Activated T-cell treated with anti-CD3 and anti-CD28 coated beads, Interleukin-2, amount 50 U/mL, for 4 hours (primary cell): ENCODE measurements at regions not wholly inside any gene's neighbourhood (a gene's known extent, or its start where the extent isn't known, plus 50 kb on each side); places are given as distances from the start of the nearest gene placed in this dataset.

ENCODE experiments used
- ATAC-seq, 2 donors: fragments of 200-7000 bp; cut with Tn5 transposase; one replicate each; pipeline ENCODE4 v1.10.0; 2021
- DNase-seq: peaks from one replicate; pipeline ENCODE4 v3.0.0-alpha.2; 2020
- H3K27me3 Mint-ChIP-seq: one replicate; pipeline ENCODE4 v1.8.0; 2021; ENCODE audit warnings: low read depth, mixed read lengths
- H3K36me3 Mint-ChIP-seq: one replicate; pipeline ENCODE4 v1.8.0; 2022; ENCODE audit warnings: mixed read lengths; ENCODE audit not compliant: insufficient read depth
- H3K4me1 Mint-ChIP-seq: one replicate; pipeline ENCODE4 v1.8.0; 2021; ENCODE audit warnings: low read depth, mixed read lengths
- H3K4me3 Mint-ChIP-seq: one replicate; pipeline ENCODE4 v1.8.0; 2021; ENCODE audit warnings: mild to moderate bottlenecking, moderate library complexity, mixed read lengths
- H3K9me3 Mint-ChIP-seq: one replicate; pipeline ENCODE4 v1.8.0; 2021; ENCODE audit warnings: mixed read lengths

DNA sequence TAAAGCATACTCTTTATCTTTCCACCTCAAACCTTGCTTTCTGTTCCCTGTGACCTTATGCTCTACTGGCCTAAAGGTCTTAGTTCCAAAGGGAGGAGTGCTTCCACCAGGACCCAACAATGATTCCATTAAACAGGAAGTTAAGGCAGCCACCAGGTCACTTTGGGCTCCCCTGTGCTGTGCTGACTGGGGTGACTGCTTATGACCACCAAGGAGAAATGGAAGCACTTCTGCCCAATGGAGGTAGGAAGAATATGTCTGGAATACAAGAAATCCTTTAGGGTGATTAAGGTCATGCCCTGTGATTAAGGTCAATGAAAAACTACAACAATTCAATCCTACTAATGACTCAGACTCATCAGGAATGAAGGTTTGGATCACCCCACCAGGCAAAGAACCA is 233.8 kb upstream of the CDH11 start:
- no peaks in the 10 kb centered on the region for H3K27me3 Mint-ChIP-seq
- no peaks in the 10 kb centered on the region for H3K36me3 Mint-ChIP-seq
- DNase-seq, result no peak

GRCh38 chr16:65353183-65353582 is 231.3 kb upstream of the CDH11 start:
- no peaks in the 10 kb centered on the region for H3K4me1 Mint-ChIP-seq
- no peaks in the 10 kb centered on the region for H3K36me3 Mint-ChIP-seq
- no peak overlapping the region for H3K4me3 Mint-ChIP-seq
- peaks cover 23% of the 10 kb centered on the region for H3K9me3 Mint-ChIP-seq
- DNase-seq, result no peak
- no peaks in the 10 kb centered on the region for H3K27me3 Mint-ChIP-seq
- no peak for ATAC-seq

More for the DNA sequence above, 233.8 kb upstream of the CDH11 start:
- Mint-ChIP-seq H3K4me1 (no peaks in the 10 kb centered on the region), H3K9me3 (peaks cover 19% of the 10 kb centered on the region), H3K4me3 (no peak overlapping the region)
- no peak for ATAC-seq

GRCh38 chr16:65349626-65350025 is 227.8 kb upstream of the CDH11 start:
- Mint-ChIP-seq H3K36me3 (no peaks in the 10 kb centered on the region), H3K27me3 (no peaks in the 10 kb centered on the region), H3K9me3 (peaks cover 23% of the 10 kb centered on the region), H3K4me1 (no peaks in the 10 kb centered on the region), H3K4me3 (no peak overlapping the region)
- no peak for ATAC-seq
- no peak for DNase-seq

DNA sequence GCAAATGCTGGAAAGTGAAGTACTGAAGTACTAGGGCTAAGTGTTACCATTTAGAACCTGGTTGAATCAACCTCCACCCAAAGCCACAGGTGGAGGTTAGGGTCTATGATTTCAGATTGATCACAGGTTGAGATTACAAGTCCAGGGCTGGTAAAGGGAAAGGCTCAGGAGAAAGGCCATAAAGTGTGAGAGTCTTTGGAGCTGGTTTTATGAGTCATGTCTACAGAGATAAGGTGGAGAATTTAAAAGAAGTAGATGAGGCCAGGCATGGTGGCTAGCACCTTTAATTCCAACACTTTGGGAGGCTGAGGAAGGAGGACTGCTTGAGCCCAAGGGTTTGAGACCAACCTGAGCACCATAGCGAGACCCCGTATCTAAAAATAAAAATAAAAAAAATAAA is 221.7 kb upstream of the CDH11 start:
- Mint-ChIP-seq H3K27me3 (no peaks in the 10 kb centered on the region), H3K36me3 (no peaks in the 10 kb centered on the region), H3K4me1 (no peaks in the 10 kb centered on the region), H3K9me3 (peaks cover 18% of the 10 kb centered on the region), H3K4me3 (no peak overlapping the region)
- ATAC-seq, result no peak
- DNase-seq, result no peak

DNA sequence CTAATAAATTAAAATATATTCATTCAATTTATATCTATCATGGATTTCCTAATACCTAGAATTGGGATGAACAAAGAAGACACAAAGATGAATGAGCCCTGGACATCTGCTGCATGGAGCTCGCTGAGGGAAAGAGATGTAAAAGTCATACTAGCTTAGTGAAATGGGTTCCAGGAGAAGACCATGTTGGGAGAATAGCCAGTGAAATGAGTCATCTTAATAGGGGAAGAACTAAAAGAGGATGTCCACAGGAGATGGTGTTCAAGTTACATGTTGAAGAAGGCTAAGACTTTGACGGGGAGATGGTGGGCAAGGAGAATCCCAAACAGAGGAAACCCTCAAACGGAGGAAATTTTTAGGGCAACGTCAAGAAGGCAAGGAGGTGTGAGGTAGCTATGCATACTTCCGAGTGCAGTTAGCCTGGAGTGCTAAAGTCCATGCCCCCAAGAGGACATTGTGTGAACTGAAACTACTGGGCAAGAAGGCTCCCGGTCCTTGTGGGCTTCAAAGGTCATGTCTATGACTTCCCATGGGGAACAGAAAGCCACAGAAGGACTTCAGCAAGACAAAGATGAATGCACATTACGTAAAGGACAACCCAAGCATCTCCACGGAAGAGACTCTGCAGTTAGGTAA is 220.5 kb upstream of the CDH11 start:
- DNase-seq (no peak), ATAC-seq (no peak)
- no peak overlapping the region for H3K4me3 Mint-ChIP-seq
- H3K9me3 Mint-ChIP-seq, result peaks cover 14% of the 10 kb centered on the region
- H3K36me3 Mint-ChIP-seq, result no peaks in the 10 kb centered on the region
- no peaks in the 10 kb centered on the region for H3K27me3 Mint-ChIP-seq
- H3K4me1 Mint-ChIP-seq, result no peaks in the 10 kb centered on the region

GRCh38 chr16:65339062-65339461 is 217.2 kb upstream of the CDH11 start:
- peaks cover 15% of the 10 kb centered on the region for H3K9me3 Mint-ChIP-seq
- ATAC-seq (no peak), DNase-seq (no peak)
- no peaks in the 10 kb centered on the region for H3K27me3 Mint-ChIP-seq
- H3K4me3 Mint-ChIP-seq, result no peak overlapping the region
- H3K36me3 Mint-ChIP-seq, result no peaks in the 10 kb centered on the region
- no peaks in the 10 kb centered on the region for H3K4me1 Mint-ChIP-seq

- H3K9me3 Mint-ChIP-seq, result peaks cover 10% of the 10 kb centered on the region
Measured at GRCh38 chr16:65336160-65336559, 214.3 kb upstream of the CDH11 start.

DNA sequence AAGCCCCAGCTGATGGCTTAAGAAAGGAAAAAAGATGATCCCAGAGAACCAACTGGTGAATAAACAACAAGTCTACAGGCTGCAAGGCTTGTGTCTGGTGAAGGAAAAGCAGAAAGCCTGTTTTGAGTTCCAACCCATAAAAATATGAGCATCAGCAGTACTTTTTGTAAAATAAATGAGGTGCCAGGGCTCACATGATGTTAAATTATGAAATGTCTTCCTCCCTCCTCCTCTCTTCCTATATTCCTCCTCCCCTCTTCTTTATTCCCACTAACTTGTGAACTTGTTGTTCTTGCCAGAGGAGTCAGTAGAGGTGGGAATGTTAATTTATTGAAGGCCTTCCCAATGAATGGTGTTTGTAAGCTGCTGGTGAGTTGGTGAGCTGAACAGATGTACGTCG is 212.2 kb upstream of the CDH11 start:
- DNase-seq (no peak), ATAC-seq (no peak)
- no peaks in the 10 kb centered on the region for H3K27me3 Mint-ChIP-seq
- H3K9me3 Mint-ChIP-seq, result peaks cover 7% of the 10 kb centered on the region
- no peak overlapping the region for H3K4me3 Mint-ChIP-seq
- no peaks in the 10 kb centered on the region for H3K4me1 Mint-ChIP-seq
- H3K36me3 Mint-ChIP-seq, result no peaks in the 10 kb centered on the region

More at GRCh38 chr16:65336160-65336559, 214.3 kb upstream of the CDH11 start:
- DNase-seq (no peak), ATAC-seq (no peak)
- Mint-ChIP-seq H3K36me3 (no peaks in the 10 kb centered on the region), H3K4me3 (no peak overlapping the region), H3K27me3 (no peaks in the 10 kb centered on the region), H3K4me1 (no peaks in the 10 kb centered on the region)

DNA sequence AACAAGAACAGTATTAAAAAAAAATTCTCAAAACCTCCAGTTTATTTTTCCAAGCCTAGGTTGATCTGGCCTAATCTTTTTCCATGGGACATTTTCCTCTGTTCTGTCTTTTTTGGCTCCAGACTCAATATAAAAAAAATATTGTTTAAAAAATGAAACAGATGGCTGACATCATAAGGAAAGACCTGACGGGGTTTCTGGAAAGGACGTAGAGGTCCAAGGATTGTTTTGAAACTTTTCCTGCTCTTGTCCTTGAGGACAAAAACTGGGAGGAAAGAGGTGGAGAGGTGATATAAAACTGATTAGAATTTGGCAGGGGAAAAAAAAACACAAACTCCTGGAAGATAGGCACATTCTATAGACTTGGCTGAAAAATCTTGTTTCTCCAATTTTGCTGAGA is 211.4 kb upstream of the CDH11 start:
- Mint-ChIP-seq H3K4me1 (no peaks in the 10 kb centered on the region), H3K27me3 (no peaks in the 10 kb centered on the region), H3K36me3 (no peaks in the 10 kb centered on the region), H3K4me3 (no peak overlapping the region), H3K9me3 (peaks cover 7% of the 10 kb centered on the region)
- DNase-seq, result no peak
- no peak for ATAC-seq

GRCh38 chr16:65327346-65327745 is 205.5 kb upstream of the CDH11 start:
- Mint-ChIP-seq H3K27me3 (no peaks in the 10 kb centered on the region), H3K36me3 (no peaks in the 10 kb centered on the region), H3K9me3 (no peaks in the 10 kb centered on the region), H3K4me1 (no peaks in the 10 kb centered on the region), H3K4me3 (no peak overlapping the region)
- DNase-seq (no peak), ATAC-seq (no peak)

- H3K9me3 Mint-ChIP-seq, result peaks cover under 1% of the 10 kb centered on the region
- no peak for ATAC-seq
- H3K27me3 Mint-ChIP-seq, result no peaks in the 10 kb centered on the region
- no peak for DNase-seq
- no peak overlapping the region for H3K4me3 Mint-ChIP-seq
- no peaks in the 10 kb centered on the region for H3K4me1 Mint-ChIP-seq
- no peaks in the 10 kb centered on the region for H3K36me3 Mint-ChIP-seq
Measured at GRCh38 chr16:65323655-65324237, 201.9 kb upstream of the CDH11 start.

GRCh38 chr16:65319621-65320231 is 197.9 kb upstream of the CDH11 start:
- DNase-seq, result no peak
- Mint-ChIP-seq H3K4me1 (no peaks in the 10 kb centered on the region), H3K4me3 (no peak overlapping the region), H3K36me3 (no peaks in the 10 kb centered on the region), H3K27me3 (no peaks in the 10 kb centered on the region), H3K9me3 (peaks cover 4% of the 10 kb centered on the region)
- ATAC-seq, result no peak

- no peaks in the 10 kb centered on the region for H3K4me1 Mint-ChIP-seq
- peaks cover 4% of the 10 kb centered on the region for H3K9me3 Mint-ChIP-seq
- H3K36me3 Mint-ChIP-seq, result no peaks in the 10 kb centered on the region
- H3K4me3 Mint-ChIP-seq, result no peak overlapping the region
- no peak for DNase-seq
- no peaks in the 10 kb centered on the region for H3K27me3 Mint-ChIP-seq
- no peak for ATAC-seq
Measured at GRCh38 chr16:65318590-65319257, 196.9 kb upstream of the CDH11 start.

DNA sequence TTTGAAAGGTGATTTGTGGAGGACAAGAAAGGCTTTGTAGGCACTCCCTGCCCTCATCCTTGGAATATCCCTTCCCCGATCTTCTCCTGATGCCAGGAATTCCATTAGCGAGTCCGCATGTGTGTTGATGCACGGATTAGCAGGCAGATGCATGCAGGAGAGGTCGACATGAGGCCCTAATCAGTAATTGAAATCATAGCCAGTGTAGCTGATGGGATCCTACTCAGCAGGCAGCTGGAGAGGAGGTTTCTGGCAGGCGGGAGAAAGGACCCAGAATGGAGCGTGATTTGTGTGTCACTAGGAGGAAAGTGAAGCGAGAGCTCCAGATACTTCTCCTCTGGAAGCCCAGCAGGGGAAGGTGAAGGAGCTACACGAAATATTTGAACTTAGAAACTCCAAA is 196.3 kb upstream of the CDH11 start:
- no peaks in the 10 kb centered on the region for H3K4me1 Mint-ChIP-seq
- H3K36me3 Mint-ChIP-seq, result no peaks in the 10 kb centered on the region
- peaks cover 4% of the 10 kb centered on the region for H3K9me3 Mint-ChIP-seq
- H3K4me3 Mint-ChIP-seq, result no peak overlapping the region
- ATAC-seq (no peak), DNase-seq (no peak)
- no peaks in the 10 kb centered on the region for H3K27me3 Mint-ChIP-seq

DNA sequence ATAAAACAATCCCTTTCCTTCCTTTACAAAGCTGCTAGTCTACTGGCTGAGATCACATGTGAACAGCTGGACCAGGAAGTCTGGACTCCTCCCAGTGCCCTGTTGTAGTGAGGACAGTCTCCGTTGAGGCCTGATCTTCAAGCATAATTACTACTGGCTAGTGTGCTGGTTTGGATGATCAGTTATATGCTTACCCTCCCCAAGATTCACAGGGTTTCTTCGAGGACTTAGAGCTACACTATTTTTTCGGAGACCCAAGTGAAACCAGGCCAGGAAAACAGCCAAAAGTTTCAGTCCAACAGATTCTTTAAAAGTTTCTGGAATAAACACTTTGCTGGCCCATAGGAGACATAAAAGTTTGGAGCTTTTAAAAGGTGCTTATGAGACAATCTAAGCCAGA is 194.9 kb upstream of the CDH11 start:
- Mint-ChIP-seq H3K4me3 (no peak overlapping the region), H3K36me3 (no peaks in the 10 kb centered on the region), H3K27me3 (no peaks in the 10 kb centered on the region), H3K4me1 (no peaks in the 10 kb centered on the region), H3K9me3 (peaks cover 7% of the 10 kb centered on the region)
- DNase-seq (no peak), ATAC-seq (no peak)
